GM21381 (cell line): ENCODE measurements at regions not wholly inside any gene's neighbourhood (a gene's known extent, or its start where the extent isn't known, plus 50 kb on each side); places are given as distances from the start of the nearest gene placed in this dataset.

Source experiments
- ATAC-seq: cut with Tn5 transposase; IDR thresholded peaks from one replicate; pipeline ENCODE4 v1.9.1; 2021; ENCODE audit warnings: mild to moderate bottlenecking, moderate library complexity; ENCODE audit not compliant: unreplicated experiment

GRCh38 chr13:109671919-109672318 is 114.5 kb downstream of the IRS2 start:
- no peak for ATAC-seq

GRCh38 chr13:109670776-109671175 is 115.6 kb downstream of the IRS2 start:
- no peak for ATAC-seq

- no peak for ATAC-seq
These were observed 116.4 kb downstream of the IRS2 start for GRCh38 chr13:109669956-109670355.

- ATAC-seq, result no peak
These were observed 117.2 kb downstream of the IRS2 start for GRCh38 chr13:109669234-109669612.

GRCh38 chr13:109668433-109669233 is 117.8 kb downstream of the IRS2 start:
- ATAC-seq, result no peak

GRCh38 chr13:109667807-109668291 is 118.5 kb downstream of the IRS2 start:
- ATAC-seq, result no peak

- no peak for ATAC-seq
These were observed 119.3 kb downstream of the IRS2 start for GRCh38 chr13:109667056-109667455.

- no peak for ATAC-seq
These were observed 119.7 kb downstream of the IRS2 start for GRCh38 chr13:109666656-109667055.

- ATAC-seq, result no peak
These were observed 120.6 kb downstream of the IRS2 start for GRCh38 chr13:109665781-109666249.

GRCh38 chr13:109665240-109665639 is 121.1 kb downstream of the IRS2 start:
- ATAC-seq, result no peak

- no peak for ATAC-seq
These were observed 129.0 kb downstream of the IRS2 start for GRCh38 chr13:109657395-109657794.

GRCh38 chr13:109656206-109656605 is 130.2 kb downstream of the IRS2 start:
- no peak for ATAC-seq

- ATAC-seq, result no peak
These were observed 130.8 kb downstream of the IRS2 start for GRCh38 chr13:109655611-109656010.

- no peak for ATAC-seq
These were observed 131.2 kb downstream of the IRS2 start for GRCh38 chr13:109655206-109655600.

- ATAC-seq, result no peak
These were observed 131.8 kb downstream of the IRS2 start for GRCh38 chr13:109654341-109655205.

GRCh38 chr13:109652531-109652930 is 133.9 kb downstream of the IRS2 start:
- ATAC-seq, result no peak

GRCh38 chr13:109651854-109652253 is 134.5 kb downstream of the IRS2 start:
- ATAC-seq, result no peak

GRCh38 chr13:109651311-109651710 is 135.1 kb downstream of the IRS2 start:
- ATAC-seq, result no peak

- ATAC-seq, result no peak
These were observed 135.5 kb downstream of the IRS2 start for GRCh38 chr13:109650861-109651260.

- no peak for ATAC-seq
These were observed 136.7 kb downstream of the IRS2 start for GRCh38 chr13:109649713-109650112.

- ATAC-seq, result no peak
These were observed 138.7 kb downstream of the IRS2 start for GRCh38 chr13:109647699-109648098.

GRCh38 chr13:109647053-109647452 is 139.3 kb downstream of the IRS2 start:
- ATAC-seq, result no peak
